ENCODE measurements at regions not wholly inside any gene's neighbourhood (a gene's known extent, or its start where the extent isn't known, plus 50 kb on each side); places are given as distances from the start of the nearest gene placed in this dataset.

GRCh38 chr7:131007439-131008330 is 273.7 kb upstream of the KLF14 start:
- peak; percentile 53 for DNase-seq (ENCODE audit: low spot score)
- Mint-ChIP-seq H3K9me3 (peaks cover 20% of the 10 kb centered on the region), H3K4me1 (ENCODE audit: low read depth) (peaks cover 75% of the 10 kb centered on the region), H3K27ac (peak overlapping the region; percentile 89), H3K27me3 (ENCODE audit: insufficient read depth) (no peaks in the 10 kb centered on the region), H3K36me3 (ENCODE audit: low read depth) (peaks cover 21% of the 10 kb centered on the region), H3K4me3 (peak overlapping the region; percentile 68)
- intact Hi-C loops (cut with micrococcal nuclease) = loop anchor here (1.0 to 5.0 kb wide), 4 partner anchors 10 to 110 kb away; no protein-coding TSS in a partner anchor

- peak overlapping the region; percentile 91 for H3K27ac Mint-ChIP-seq
- H3K36me3 Mint-ChIP-seq (ENCODE audit: low read depth) = peaks cover 14% of the 10 kb centered on the region
- H3K4me1 Mint-ChIP-seq (ENCODE audit: low read depth) = peaks cover 83% of the 10 kb centered on the region
- no peaks in the 10 kb centered on the region for H3K27me3 Mint-ChIP-seq (ENCODE audit: insufficient read depth)
- intact Hi-C loops (cut with micrococcal nuclease) = loop anchor here (1.0 to 5.0 kb wide), 3 partner anchors 33 to 96 kb away; no protein-coding TSS in a partner anchor
- no peak for DNase-seq (ENCODE audit: low spot score)
- peaks cover 12% of the 10 kb centered on the region for H3K9me3 Mint-ChIP-seq
- peak overlapping the region; percentile 45 for H3K4me3 Mint-ChIP-seq
Observed at GRCh38 chr7:131008840-131009711, 275.1 kb upstream of the KLF14 start.

- DNase-seq (ENCODE audit: low spot score) = no peak
- H3K4me3 Mint-ChIP-seq = peak overlapping the region; percentile 73
- no peaks in the 10 kb centered on the region for H3K27me3 Mint-ChIP-seq (ENCODE audit: insufficient read depth)
- H3K36me3 Mint-ChIP-seq (ENCODE audit: low read depth) = peaks cover 10% of the 10 kb centered on the region
- H3K9me3 Mint-ChIP-seq = peaks cover 5% of the 10 kb centered on the region
- intact Hi-C loops (cut with micrococcal nuclease) = loop anchor here (1.0 to 5.0 kb wide), 7 partner anchors 49 to 1058 kb away; partner anchors contain the start of gene UBE2H
- peak overlapping the region; percentile 91 for H3K27ac Mint-ChIP-seq
- peaks cover 80% of the 10 kb centered on the region for H3K4me1 Mint-ChIP-seq (ENCODE audit: low read depth)
Observed at GRCh38 chr7:131010029-131010716, 276.2 kb upstream of the KLF14 start.

- H3K4me3 Mint-ChIP-seq = peak overlapping the region; percentile 73
- H3K36me3 Mint-ChIP-seq (ENCODE audit: low read depth) = peaks cover 5% of the 10 kb centered on the region
- no peaks in the 10 kb centered on the region for H3K9me3 Mint-ChIP-seq
- intact Hi-C loops (cut with micrococcal nuclease) = loop anchor here (1.0 to 5.0 kb wide), 12 partner anchors 20 to 1059 kb away; partner anchors contain the start of gene UBE2H
- peaks cover 75% of the 10 kb centered on the region for H3K4me1 Mint-ChIP-seq (ENCODE audit: low read depth)
- no peaks in the 10 kb centered on the region for H3K27me3 Mint-ChIP-seq (ENCODE audit: insufficient read depth)
- DNase-seq (ENCODE audit: low spot score) = no peak
- H3K27ac Mint-ChIP-seq = peak overlapping the region; percentile 91
Observed at GRCh38 chr7:131010717-131011431, 276.9 kb upstream of the KLF14 start.

GRCh38 chr7:131011432-131011742 is 277.4 kb upstream of the KLF14 start:
- peak overlapping the region; percentile 73 for H3K4me3 Mint-ChIP-seq
- H3K36me3 Mint-ChIP-seq (ENCODE audit: low read depth) = peaks cover 3% of the 10 kb centered on the region
- H3K27me3 Mint-ChIP-seq (ENCODE audit: insufficient read depth) = no peaks in the 10 kb centered on the region
- no peaks in the 10 kb centered on the region for H3K9me3 Mint-ChIP-seq
- intact Hi-C loops (cut with micrococcal nuclease) = loop anchor here (1.0 to 5.0 kb wide), 10 partner anchors 20 to 1059 kb away; partner anchors contain the start of gene UBE2H
- H3K4me1 Mint-ChIP-seq (ENCODE audit: low read depth) = peaks cover 75% of the 10 kb centered on the region
- no peak for DNase-seq (ENCODE audit: low spot score)
- H3K27ac Mint-ChIP-seq = peak overlapping the region; percentile 91

- Mint-ChIP-seq H3K4me3 (peak overlapping the region; percentile 73), H3K27me3 (ENCODE audit: insufficient read depth) (no peaks in the 10 kb centered on the region), H3K4me1 (ENCODE audit: low read depth) (peaks cover 74% of the 10 kb centered on the region), H3K36me3 (ENCODE audit: low read depth) (peaks cover 3% of the 10 kb centered on the region), H3K9me3 (no peaks in the 10 kb centered on the region), H3K27ac (peak overlapping the region; percentile 91)
- intact Hi-C loops (cut with micrococcal nuclease) = loop anchor here (1.0 to 5.0 kb wide), 11 partner anchors 9 to 1060 kb away; partner anchors contain the start of gene UBE2H
- DNase-seq (ENCODE audit: low spot score) = no peak
Observed at GRCh38 chr7:131011976-131012375, 278.0 kb upstream of the KLF14 start.

- Mint-ChIP-seq H3K27ac (peak overlapping the region; percentile 91), H3K9me3 (no peaks in the 10 kb centered on the region), H3K4me3 (peak overlapping the region; percentile 73), H3K36me3 (ENCODE audit: low read depth) (peaks cover 6% of the 10 kb centered on the region), H3K4me1 (ENCODE audit: low read depth) (peaks cover 68% of the 10 kb centered on the region), H3K27me3 (ENCODE audit: insufficient read depth) (no peaks in the 10 kb centered on the region)
- intact Hi-C loops (cut with micrococcal nuclease) = loop anchor here (1.0 to 5.0 kb wide), 3 partner anchors 9 to 1060 kb away; partner anchors contain the start of gene UBE2H
- DNase-seq (ENCODE audit: low spot score) = no peak
Observed at GRCh38 chr7:131012477-131013031, 278.5 kb upstream of the KLF14 start.

- DNase-seq (ENCODE audit: low spot score) = no peak
- intact Hi-C loops (cut with micrococcal nuclease) = loop anchor here (5.0 kb wide), 2 partner anchors 366 to 1061 kb away; partner anchors contain the start of gene UBE2H
- Mint-ChIP-seq H3K27ac (peak overlapping the region; percentile 69), H3K27me3 (ENCODE audit: insufficient read depth) (no peaks in the 10 kb centered on the region), H3K4me1 (ENCODE audit: low read depth) (peaks cover 58% of the 10 kb centered on the region), H3K36me3 (ENCODE audit: low read depth) (peaks cover 14% of the 10 kb centered on the region), H3K9me3 (no peaks in the 10 kb centered on the region), H3K4me3 (no peak overlapping the region)
Observed at GRCh38 chr7:131013716-131014115, 279.7 kb upstream of the KLF14 start.

GRCh38 chr7:131014906-131015656 is 281.1 kb upstream of the KLF14 start:
- Mint-ChIP-seq H3K27ac (no peak overlapping the region), H3K9me3 (no peaks in the 10 kb centered on the region), H3K4me3 (no peak overlapping the region), H3K4me1 (ENCODE audit: low read depth) (peaks cover 54% of the 10 kb centered on the region), H3K27me3 (ENCODE audit: insufficient read depth) (no peaks in the 10 kb centered on the region), H3K36me3 (ENCODE audit: low read depth) (peaks cover 14% of the 10 kb centered on the region)
- intact Hi-C loops (cut with micrococcal nuclease) = loop anchor here (5.0 kb wide), 2 partner anchors 368 to 1063 kb away; partner anchors contain the start of gene UBE2H
- DNase-seq (ENCODE audit: low spot score) = no peak

GRCh38 chr7:131015657-131015958 is 281.6 kb upstream of the KLF14 start:
- Mint-ChIP-seq H3K36me3 (ENCODE audit: low read depth) (peaks cover 14% of the 10 kb centered on the region), H3K9me3 (no peaks in the 10 kb centered on the region), H3K4me1 (ENCODE audit: low read depth) (peaks cover 53% of the 10 kb centered on the region), H3K27me3 (ENCODE audit: insufficient read depth) (no peaks in the 10 kb centered on the region), H3K4me3 (no peak overlapping the region), H3K27ac (no peak overlapping the region)
- DNase-seq (ENCODE audit: low spot score) = no peak
- intact Hi-C loops (cut with micrococcal nuclease) = no loop called here

- Mint-ChIP-seq H3K27me3 (ENCODE audit: insufficient read depth) (no peaks in the 10 kb centered on the region), H3K4me3 (no peak overlapping the region), H3K4me1 (ENCODE audit: low read depth) (peaks cover 53% of the 10 kb centered on the region), H3K36me3 (ENCODE audit: low read depth) (peaks cover 18% of the 10 kb centered on the region), H3K27ac (no peak overlapping the region), H3K9me3 (no peaks in the 10 kb centered on the region)
- no peak for DNase-seq (ENCODE audit: low spot score)
- intact Hi-C loops (cut with micrococcal nuclease) = no loop called here
Observed at GRCh38 chr7:131016230-131016629, 282.2 kb upstream of the KLF14 start.

All from activated T-helper 1 cell treated with anti-CD3 and anti-CD28 coated beads, Interleukin-12 subunit alpha, Interleukin-12 subunit beta, Interleukin-2, Interleukin-4 antibody, amounts not matched to agents 30 ng/mL and 10 ng/mL and 1 ng/mL, durations not matched to agents 14 hours and 24 hours and 36 hours (primary cell).